Neuronal stem cell (in vitro differentiated cells): ENCODE measurements at regions not wholly inside any gene's neighbourhood (a gene's known extent, or its start where the extent isn't known, plus 50 kb on each side); places are given as distances from the start of the nearest gene placed in this dataset.
"Not testable (repeated sequence)": the region's sequence is repeated elsewhere in the genome, so short reads cannot be mapped to it uniquely, and the experiment has no call there.

Experiments
- DNase-seq: peaks from one replicate; pipeline ENCODE4 v3.0.0-alpha.2; 2013; ENCODE audit warnings: low spot score
- H2AFZ ChIP-seq: one replicate; pipeline ENCODE4 v1.6.1; 2013; ENCODE audit warnings: mild to moderate bottlenecking, low read length, inconsistent platforms
- H2AK5ac ChIP-seq: 2 replicates; pipeline ENCODE4 v1.6.1; 2013; ENCODE audit warnings: low read depth, mild to moderate bottlenecking, inconsistent platforms, low read length, moderate library complexity, mixed read lengths
- H2BK120ac ChIP-seq: 2 replicates; pipeline ENCODE4 v1.6.1; 2013; ENCODE audit warnings: low read depth, mild to moderate bottlenecking, inconsistent platforms, low read length, moderate library complexity, mixed read lengths
- H2BK12ac ChIP-seq: one replicate; pipeline ENCODE4 v1.6.1; 2013; ENCODE audit warnings: low read length, inconsistent platforms
- H2BK15ac ChIP-seq: 2 replicates; pipeline ENCODE4 v1.6.1; 2013; ENCODE audit warnings: mild to moderate bottlenecking, low read length, inconsistent platforms, mixed read lengths
- H2BK5ac ChIP-seq: one replicate; pipeline ENCODE4 v1.6.1; 2013; ENCODE audit warnings: inconsistent platforms, mild to moderate bottlenecking, low read length, moderate library complexity
- H3K14ac ChIP-seq: one replicate; pipeline ENCODE4 v1.6.1; 2013; ENCODE audit warnings: low read length, inconsistent platforms
- H3K18ac ChIP-seq: 2 replicates; pipeline ENCODE4 v1.6.1; 2013; ENCODE audit warnings: low read length, inconsistent platforms
- H3K23ac ChIP-seq: 2 replicates; pipeline ENCODE4 v1.6.1; 2013; ENCODE audit warnings: low read depth, mild to moderate bottlenecking, mixed read lengths, low read length, inconsistent platforms; ENCODE audit not compliant: poor library complexity
- H3K27ac ChIP-seq: replicated peaks from 3 replicates; pipeline ENCODE4 v1.5.1; 2013; ENCODE audit warnings: low read length, inconsistent platforms
- H3K27me3 ChIP-seq, 3 experiments: 2 replicates each; pipeline ENCODE4 v1.6.1; 2013; ENCODE audit warnings: low read length in 3 of 3, mild to moderate bottlenecking in 2 of 3, inconsistent platforms in 1 of 3, low read depth in 1 of 3, mixed read lengths in 1 of 3, moderate library complexity in 1 of 3; ENCODE audit not compliant: control insufficient read depth in 3 of 3, insufficient read depth in 3 of 3
- H3K36me3 ChIP-seq, 2 donors: replicated peaks in 1 of 2; 2 replicates each; pipeline ENCODE4 v1.6.1; 2013; ENCODE audit warnings: low read length in 2 of 2; ENCODE audit not compliant: control insufficient read depth in 2 of 2, insufficient read depth in 2 of 2
- H3K4ac ChIP-seq: 2 replicates; pipeline ENCODE4 v1.6.1; 2013; ENCODE audit warnings: inconsistent platforms, mild to moderate bottlenecking, low read length, moderate library complexity
- H3K4me1 ChIP-seq, 2 donors: 1 replicate in 1 of 2; 2 replicates in 1 of 2; pipeline ENCODE4 v1.6.1; 2013; ENCODE audit warnings: low read length in 2 of 2, low read depth in 1 of 2; ENCODE audit not compliant: control insufficient read depth in 2 of 2, insufficient read depth in 1 of 2
- H3K4me2 ChIP-seq: one replicate; pipeline ENCODE4 v1.6.1; 2013; ENCODE audit warnings: mild to moderate bottlenecking, low read length, inconsistent platforms; ENCODE audit not compliant: insufficient read depth, poor library complexity, severe bottlenecking
- H3K4me3 ChIP-seq, 2 donors: 2 replicates each; pipeline ENCODE4 v1.5.1; 2013; ENCODE audit warnings: low read length in 2 of 2, mild to moderate bottlenecking in 2 of 2, inconsistent platforms in 1 of 2, moderate library complexity in 1 of 2
- H3K79me1 ChIP-seq: one replicate; pipeline ENCODE4 v1.6.1; 2013; ENCODE audit warnings: low read depth, mild to moderate bottlenecking, inconsistent platforms, low read length, moderate library complexity
- H3K9ac ChIP-seq: one replicate; pipeline ENCODE4 v1.6.1; 2013; ENCODE audit warnings: mild to moderate bottlenecking, low read depth, low read length, inconsistent platforms; ENCODE audit not compliant: poor library complexity
- H3K9me3 ChIP-seq, 2 donors: replicated peaks in 1 of 2; 2 replicates each; pipeline versions ENCODE3 to v1.6.1; 2013; ENCODE audit warnings: low read length in 2 of 2, mild to moderate bottlenecking in 2 of 2, inconsistent platforms in 1 of 2, low read depth in 1 of 2, mixed read lengths in 1 of 2, moderate library complexity in 1 of 2; ENCODE audit not compliant: control insufficient read depth in 2 of 2, insufficient read depth in 1 of 2
- H4K8ac ChIP-seq: one replicate; pipeline ENCODE4 v1.6.1; 2013; ENCODE audit warnings: low read depth, mild to moderate bottlenecking, inconsistent platforms, low read length, moderate library complexity
- H4K91ac ChIP-seq: one replicate; pipeline ENCODE4 v1.6.1; 2013; ENCODE audit warnings: low read length, low read depth, mild to moderate bottlenecking, inconsistent platforms; ENCODE audit not compliant: poor library complexity
- WGBS, 2 donors: extraction: QIAGEN DNeasy Blood & Tissue Kit; methylation state at CpG; one replicate each; pipeline ENCODE4 v1.1.7; 2013; ENCODE audit warnings: missing lambda C conversion rate in 2 of 2, mixed read lengths in 1 of 2; ENCODE audit not compliant: insufficient read length in 2 of 2, insufficient replicate concordance in 1 of 2; ENCODE audit errors: extremely low coverage in 2 of 2; 5-methylcytosine and 5-hydroxymethylcytosine counted together

DNA sequence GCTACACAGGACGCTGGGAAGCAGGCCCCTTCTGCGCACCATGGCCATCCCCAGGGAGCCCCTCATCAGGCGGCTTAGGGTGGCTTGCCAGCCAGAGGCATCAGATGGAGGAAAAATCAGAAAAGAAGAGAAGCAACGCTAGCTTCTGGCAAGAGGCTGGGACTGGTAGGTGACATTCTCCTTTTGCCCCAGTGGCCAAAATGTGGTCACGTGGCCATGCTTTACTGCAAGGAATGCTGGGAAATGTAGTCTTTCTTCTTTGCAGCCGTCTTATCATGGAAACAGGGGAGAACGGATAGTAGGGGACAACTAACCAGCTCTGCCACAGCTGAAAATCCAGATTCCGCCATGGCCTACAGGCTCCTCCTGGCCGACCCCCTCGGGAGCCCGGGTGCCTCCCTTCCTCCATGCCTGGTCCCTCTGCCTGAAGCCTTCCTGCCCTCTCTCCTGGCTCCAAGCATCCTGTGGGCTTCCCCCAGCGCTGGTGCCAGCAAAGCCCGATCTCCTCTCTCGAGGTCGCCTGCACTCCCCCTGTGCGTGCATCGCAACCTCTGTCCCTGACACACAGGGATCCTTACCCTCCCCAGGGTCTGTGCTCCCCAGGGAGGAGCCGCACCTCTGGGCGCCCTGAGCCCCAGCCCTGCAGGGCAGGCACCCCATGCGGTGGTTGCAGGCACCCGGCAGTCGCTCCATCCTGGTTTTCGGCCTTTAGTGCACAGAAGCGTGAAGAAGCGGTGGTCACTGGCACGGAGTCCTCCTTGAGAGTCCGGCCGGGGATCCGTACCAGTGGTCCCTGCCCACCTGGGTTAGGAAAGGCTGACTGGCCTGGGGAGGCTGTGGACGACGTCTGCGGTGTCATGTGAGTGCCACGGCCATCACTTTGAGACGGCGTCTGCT, 307.7 kb downstream of the TP53TG3F start:
- H3K4me1 ChIP-seq, H3K4me2 ChIP-seq, H3K23ac ChIP-seq, H2BK120ac ChIP-seq, H2BK5ac ChIP-seq, H3K4me3 ChIP-seq, H3K4ac ChIP-seq, H4K8ac ChIP-seq, H4K91ac ChIP-seq, H2AFZ ChIP-seq, H3K27ac ChIP-seq, H3K27me3 ChIP-seq, H3K14ac ChIP-seq, H3K9ac ChIP-seq, H3K18ac ChIP-seq, H3K79me1 ChIP-seq, H2AK5ac ChIP-seq, H3K36me3 ChIP-seq, H2BK15ac ChIP-seq, DNase-seq, H2BK12ac ChIP-seq, H3K9me3 ChIP-seq: not testable (repeated sequence)
- WGBS, 2 donors, result no CpG with 5 or more reads among the region's 35 CpGs

DNA sequence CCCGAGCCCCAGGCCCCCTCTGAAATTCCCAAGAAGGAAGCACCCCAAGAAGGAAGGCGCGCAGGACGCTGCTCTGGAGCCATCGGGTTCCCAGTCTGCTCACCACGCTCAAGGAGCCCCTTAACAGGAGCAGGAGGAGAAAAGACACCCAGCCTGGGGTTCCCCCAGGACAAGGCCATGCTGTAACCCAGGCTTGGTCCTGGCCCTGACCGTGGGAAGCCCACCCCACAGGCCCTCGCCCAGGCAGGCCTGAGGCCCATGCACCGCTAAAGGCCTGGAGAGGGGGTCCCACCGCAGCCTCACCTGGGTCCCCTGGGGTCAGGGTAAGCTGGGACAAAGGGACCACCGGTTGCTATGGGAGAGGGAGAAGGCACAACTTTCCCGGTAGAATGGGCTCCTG, 309.3 kb downstream of the TP53TG3F start:
- WGBS, 2 donors, result no CpG with 5 or more reads among the region's 12 CpGs
- H2BK5ac ChIP-seq, H3K4me1 ChIP-seq: not testable (repeated sequence)

DNA sequence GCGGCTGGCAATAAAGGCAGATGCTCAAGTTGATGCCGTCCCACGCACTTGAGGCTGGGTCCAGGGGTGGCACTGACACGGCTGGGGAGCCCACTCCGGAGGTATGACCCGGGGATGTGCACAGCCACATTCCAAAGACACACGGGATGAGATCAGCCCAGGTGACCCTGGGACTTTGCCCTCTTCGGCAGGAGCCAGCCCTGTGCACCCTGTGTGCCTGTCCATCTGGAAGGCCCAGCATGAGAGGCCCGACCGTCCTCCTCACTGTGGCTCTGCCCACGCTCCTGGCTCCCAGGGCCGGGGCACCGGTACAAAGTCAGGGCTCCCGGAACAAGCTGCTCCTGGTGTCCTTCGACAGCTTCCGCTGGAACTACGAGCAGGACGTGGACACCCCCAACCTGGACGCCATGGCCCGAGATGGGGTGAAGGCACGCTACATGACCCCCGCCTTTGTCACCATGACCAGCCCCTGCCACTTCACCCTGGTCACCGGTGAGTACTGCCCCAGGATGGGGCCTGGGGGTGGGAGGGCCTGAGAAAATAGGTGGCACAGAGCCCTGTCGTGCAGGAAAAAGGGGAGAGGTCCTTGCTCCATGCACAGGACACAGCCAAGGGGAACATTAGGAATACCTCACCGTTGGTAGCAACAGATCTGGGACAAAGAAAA, 309.9 kb downstream of the TP53TG3F start:
- not testable (repeated sequence) for DNase-seq, H2AFZ ChIP-seq, H2BK12ac ChIP-seq, H2AK5ac ChIP-seq, H2BK120ac ChIP-seq, H3K4ac ChIP-seq, H3K23ac ChIP-seq, H3K27me3 ChIP-seq, H4K91ac ChIP-seq, H3K9ac ChIP-seq, H2BK5ac ChIP-seq, H3K18ac ChIP-seq, H3K4me1 ChIP-seq, H3K14ac ChIP-seq, H2BK15ac ChIP-seq, H3K27ac ChIP-seq, H3K79me1 ChIP-seq, H3K4me3 ChIP-seq, H3K4me2 ChIP-seq, H4K8ac ChIP-seq, H3K36me3 ChIP-seq, H3K9me3 ChIP-seq
- WGBS, 2 donors, result no CpG with 5 or more reads among the region's 25 CpGs

More for the DNA sequence above, 309.3 kb downstream of the TP53TG3F start:
- not testable (repeated sequence) for H3K27ac ChIP-seq, H2BK120ac ChIP-seq, H3K9me3 ChIP-seq, H3K14ac ChIP-seq, H2BK15ac ChIP-seq, H3K9ac ChIP-seq, DNase-seq, H2AFZ ChIP-seq, H3K79me1 ChIP-seq, H3K4ac ChIP-seq, H4K91ac ChIP-seq, H3K36me3 ChIP-seq, H3K18ac ChIP-seq, H2AK5ac ChIP-seq, H3K27me3 ChIP-seq, H3K23ac ChIP-seq, H2BK12ac ChIP-seq, H3K4me3 ChIP-seq, H4K8ac ChIP-seq, H3K4me2 ChIP-seq

DNA sequence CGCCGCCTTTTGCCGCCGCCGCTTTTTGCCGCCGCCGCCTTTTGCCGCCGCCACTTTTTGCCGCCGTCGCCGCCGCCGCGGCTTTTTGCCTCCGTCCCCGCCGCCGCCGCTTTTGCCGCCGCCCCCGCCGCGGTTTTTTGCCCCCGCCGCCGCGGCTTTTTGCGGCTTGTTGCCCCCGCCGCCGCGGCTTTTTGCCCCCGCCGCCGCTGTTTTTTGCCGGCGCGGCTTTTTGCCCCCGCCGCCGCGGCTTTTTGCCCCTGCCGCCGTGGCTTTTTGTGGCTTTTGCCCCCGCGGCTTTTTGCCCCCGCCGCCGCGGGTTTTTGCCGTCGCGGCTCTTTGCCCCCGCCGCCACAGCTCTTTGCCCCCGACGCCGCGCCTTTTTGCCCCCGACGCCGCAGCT, 311.1 kb downstream of the TP53TG3F start:
- not testable (repeated sequence) for H2BK12ac ChIP-seq, H4K91ac ChIP-seq, H2BK15ac ChIP-seq, H4K8ac ChIP-seq, H3K27ac ChIP-seq, H3K14ac ChIP-seq, H3K4me2 ChIP-seq, H2BK120ac ChIP-seq, H3K9ac ChIP-seq, H3K9me3 ChIP-seq, H3K4ac ChIP-seq, H3K4me1 ChIP-seq, H3K18ac ChIP-seq, H2AFZ ChIP-seq, H3K27me3 ChIP-seq, H3K79me1 ChIP-seq, H3K4me3 ChIP-seq, H3K23ac ChIP-seq, H2AK5ac ChIP-seq, H3K36me3 ChIP-seq, H2BK5ac ChIP-seq, DNase-seq
- no CpG with 5 or more reads among the region's 66 CpGs for WGBS, 2 donors
